SJCRH30 (cell line): ENCODE measurements at regions not wholly inside any gene's neighbourhood (a gene's known extent, or its start where the extent isn't known, plus 50 kb on each side); places are given as distances from the start of the nearest gene placed in this dataset.
"Not testable (repeated sequence)": the region's sequence is repeated elsewhere in the genome, so short reads cannot be mapped to it uniquely, and the experiment has no call there.

Experiments used
- DNase-seq, 2 experiments: peaks; one replicate each; pipeline ENCODE4 v3.0.0-alpha.2; 2015 to 2020
- H3K27ac ChIP-seq: fragments of 250-450 bp; sonication (Bioruptor Pico); 2 replicates; pipeline ENCODE4 v1.5.1; 2020; ENCODE audit warnings: mild to moderate bottlenecking, moderate library complexity
- H3K27me3 ChIP-seq: fragments of 250-450 bp; sonication (Bioruptor Pico); 2 replicates; pipeline ENCODE4 v1.5.1; 2020; ENCODE audit warnings: mild to moderate bottlenecking, moderate library complexity
- H3K36me3 ChIP-seq: fragments of 250-450 bp; sonication (Bioruptor Pico); 2 replicates; pipeline ENCODE4 v1.5.1; 2020; ENCODE audit warnings: mild to moderate bottlenecking, moderate library complexity
- H3K4me1 ChIP-seq: fragments of 250-450 bp; sonication (Bioruptor Pico); 2 replicates; pipeline ENCODE4 v1.5.1; 2020; ENCODE audit warnings: mild to moderate bottlenecking, moderate library complexity
- H3K4me3 ChIP-seq: fragments of 250-450 bp; sonication (Bioruptor Pico); 2 replicates; pipeline ENCODE4 v1.5.1; 2020; ENCODE audit warnings: mild to moderate bottlenecking, moderate library complexity
- H3K9me3 ChIP-seq: fragments of 250-450 bp; sonication (Bioruptor Pico); replicated peaks from 2 replicates; pipeline ENCODE4 v1.5.1; 2020; ENCODE audit warnings: mild to moderate bottlenecking, moderate library complexity

GRCh38 chr22:22193923-22194322, 50.7 kb upstream of the VPREB1 start:
- no peaks in the 10 kb centered on the region for H3K36me3 ChIP-seq
- H3K4me3 ChIP-seq, result no peak overlapping the region
- H3K4me1 ChIP-seq, result no peaks in the 10 kb centered on the region
- H3K9me3 ChIP-seq, result 0 out of 2 replicates have a peak, but pooled peaks cover 3% of the 10 kb centered on the region
- no peaks in the 10 kb centered on the region; the same call in 1 of the 2 replicates for H3K27me3 ChIP-seq
- DNase-seq, result no peak
- no peak overlapping the region for H3K27ac ChIP-seq

GRCh38 chr22:22193462-22193861, 51.1 kb upstream of the VPREB1 start:
- H3K4me1 ChIP-seq, H3K4me3 ChIP-seq, H3K27ac ChIP-seq, H3K9me3 ChIP-seq, H3K27me3 ChIP-seq, H3K36me3 ChIP-seq, DNase-seq: not testable (repeated sequence)

GRCh38 chr22:22193006-22193405, 51.6 kb upstream of the VPREB1 start:
- not testable (repeated sequence) for H3K27ac ChIP-seq, DNase-seq, H3K9me3 ChIP-seq, H3K36me3 ChIP-seq, H3K4me3 ChIP-seq, H3K27me3 ChIP-seq, H3K4me1 ChIP-seq

DNA sequence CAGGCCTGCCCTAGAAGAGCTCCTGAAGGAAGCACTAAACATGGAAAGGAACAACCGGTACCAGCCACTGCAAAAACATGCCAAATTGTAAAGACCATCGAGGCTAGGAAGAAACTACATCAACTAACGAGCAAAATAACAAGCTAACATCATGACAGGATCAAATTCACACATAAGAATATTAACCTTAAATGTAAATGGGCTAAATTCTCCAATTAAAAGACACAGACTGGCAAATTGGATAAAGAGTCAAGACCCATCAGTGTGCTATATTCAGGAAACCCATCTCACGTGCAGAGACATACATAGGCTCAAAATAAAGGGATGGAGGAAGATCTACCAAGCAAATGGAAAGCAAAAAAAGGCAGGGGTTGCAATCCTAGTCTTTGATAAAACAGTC, 54.8 kb upstream of the VPREB1 start:
- H3K9me3 ChIP-seq, H3K4me3 ChIP-seq, H3K27me3 ChIP-seq, H3K27ac ChIP-seq, H3K4me1 ChIP-seq, DNase-seq, H3K36me3 ChIP-seq: not testable (repeated sequence)

DNA sequence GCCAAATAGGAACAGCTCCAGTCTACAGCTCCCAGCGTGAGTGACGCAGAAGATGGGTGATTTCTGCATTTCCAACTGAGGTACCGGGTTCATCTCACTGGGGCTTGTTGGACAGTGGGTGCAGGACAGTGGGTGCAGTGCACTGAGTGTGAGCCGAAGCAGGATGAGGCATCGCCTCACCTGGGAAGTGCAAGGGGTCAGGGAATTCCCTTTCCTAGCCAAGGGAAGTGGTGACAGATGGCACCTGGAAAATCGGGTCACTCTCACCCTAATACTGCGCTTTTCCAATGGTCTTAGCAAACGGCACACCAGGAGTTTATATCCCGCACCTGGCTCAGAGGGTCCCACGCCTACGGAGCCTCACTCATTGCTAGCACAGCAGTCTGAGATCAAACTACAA, 56.7 kb upstream of the VPREB1 start:
- not testable (repeated sequence) for DNase-seq, H3K9me3 ChIP-seq, H3K36me3 ChIP-seq, H3K27ac ChIP-seq, H3K4me1 ChIP-seq, H3K4me3 ChIP-seq
- H3K27me3 ChIP-seq, result peaks cover 20% of the 10 kb centered on the region

GRCh38 chr22:22187299-22187698, 57.3 kb upstream of the VPREB1 start:
- Histone ChIP-seq H3K9me3 (no peaks in the 10 kb centered on the region), H3K27ac (no peak overlapping the region), H3K4me1 (no peaks in the 10 kb centered on the region), H3K36me3 (no peaks in the 10 kb centered on the region), H3K4me3 (no peak overlapping the region), H3K27me3 (peaks cover 25% of the 10 kb centered on the region)
- no peak for DNase-seq

- H3K27me3 ChIP-seq, result peaks cover 26% of the 10 kb centered on the region
- no peaks in the 10 kb centered on the region for H3K9me3 ChIP-seq
- no peak for DNase-seq
- H3K36me3 ChIP-seq, result no peaks in the 10 kb centered on the region
- no peak overlapping the region for H3K27ac ChIP-seq
- no peaks in the 10 kb centered on the region for H3K4me1 ChIP-seq
- H3K4me3 ChIP-seq, result no peak overlapping the region
Observed at GRCh38 chr22:22185844-22186499, 58.6 kb upstream of the VPREB1 start.

DNA sequence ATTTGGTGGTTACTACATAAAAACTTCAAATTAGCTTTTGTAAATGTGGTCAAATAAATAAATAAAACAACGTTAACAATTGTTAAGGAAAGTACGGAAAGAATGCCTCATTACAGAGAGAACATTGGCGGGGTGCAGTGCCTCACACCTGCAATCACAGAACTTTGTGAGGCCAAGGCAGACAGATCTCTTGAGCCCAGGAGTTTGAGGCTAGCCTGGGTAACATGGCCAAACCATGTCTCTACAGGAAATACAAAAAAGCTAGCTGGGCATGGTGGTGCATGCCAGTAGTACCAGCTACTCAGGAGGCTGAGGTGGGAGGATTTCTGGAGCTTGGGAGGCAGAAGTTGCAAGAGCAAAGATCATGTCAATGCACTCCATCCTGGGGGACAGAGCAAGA, 59.4 kb upstream of the VPREB1 start:
- Histone ChIP-seq H3K27ac (no peak overlapping the region), H3K27me3 (peaks cover 26% of the 10 kb centered on the region), H3K9me3 (no peaks in the 10 kb centered on the region), H3K4me3 (no peak overlapping the region), H3K36me3 (no peaks in the 10 kb centered on the region), H3K4me1 (no peaks in the 10 kb centered on the region)
- DNase-seq, result no peak

GRCh38 chr22:22184277-22184807, 60.2 kb upstream of the VPREB1 start:
- Histone ChIP-seq H3K4me3 (no peak overlapping the region), H3K4me1 (no peaks in the 10 kb centered on the region), H3K27ac (no peak overlapping the region), H3K27me3 (peaks cover 26% of the 10 kb centered on the region), H3K9me3 (no peaks in the 10 kb centered on the region), H3K36me3 (no peaks in the 10 kb centered on the region)
- no peak for DNase-seq

GRCh38 chr22:22182990-22183264, 61.7 kb upstream of the VPREB1 start:
- H3K4me1 ChIP-seq, result no peaks in the 10 kb centered on the region
- peaks cover 26% of the 10 kb centered on the region for H3K27me3 ChIP-seq
- H3K36me3 ChIP-seq, result no peaks in the 10 kb centered on the region
- no peak overlapping the region for H3K4me3 ChIP-seq
- no peak overlapping the region for H3K27ac ChIP-seq
- no peaks in the 10 kb centered on the region for H3K9me3 ChIP-seq
- no peak for DNase-seq

GRCh38 chr22:22182218-22182989, 62.2 kb upstream of the VPREB1 start:
- no peaks in the 10 kb centered on the region for H3K36me3 ChIP-seq
- no peak overlapping the region for H3K27ac ChIP-seq
- H3K9me3 ChIP-seq, result no peaks in the 10 kb centered on the region
- H3K27me3 ChIP-seq, result peaks cover 26% of the 10 kb centered on the region
- H3K4me3 ChIP-seq, result no peak overlapping the region
- no peak for DNase-seq
- H3K4me1 ChIP-seq, result no peaks in the 10 kb centered on the region

- no peak for DNase-seq
- Histone ChIP-seq H3K36me3 (no peaks in the 10 kb centered on the region), H3K9me3 (no peaks in the 10 kb centered on the region), H3K4me1 (no peaks in the 10 kb centered on the region), H3K27ac (no peak overlapping the region), H3K27me3 (peaks cover 21% of the 10 kb centered on the region), H3K4me3 (no peak overlapping the region)
Observed at GRCh38 chr22:22181341-22181850, 63.2 kb upstream of the VPREB1 start.

DNA sequence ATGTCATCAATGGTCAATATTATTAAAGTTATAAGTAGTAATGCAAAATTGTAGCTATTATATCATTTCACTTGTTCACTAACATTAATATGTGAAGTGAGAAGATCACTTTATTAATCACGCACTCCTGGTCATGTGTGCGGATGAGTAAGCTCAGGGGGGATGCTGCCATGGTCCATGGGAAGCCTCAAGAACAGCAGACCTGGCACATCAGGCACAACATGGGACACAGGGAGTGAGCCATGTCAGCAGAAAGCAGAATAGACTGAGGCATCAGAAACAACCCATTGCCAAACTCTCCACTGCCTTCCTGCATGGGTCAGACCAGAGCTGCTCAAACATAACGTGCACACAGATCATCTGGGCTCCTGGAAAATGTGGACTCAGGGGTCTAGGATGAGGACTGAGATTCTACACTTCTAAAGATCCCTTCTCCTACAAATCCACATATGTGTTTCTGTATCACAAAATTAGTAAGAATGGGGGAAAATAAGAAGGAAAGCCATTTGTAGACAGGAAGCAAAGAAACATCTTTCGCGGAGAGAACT, 63.8 kb upstream of the VPREB1 start:
- Histone ChIP-seq H3K4me3 (no peak overlapping the region), H3K27me3 (peaks cover 21% of the 10 kb centered on the region), H3K9me3 (no peaks in the 10 kb centered on the region), H3K27ac (no peak overlapping the region), H3K4me1 (no peaks in the 10 kb centered on the region), H3K36me3 (no peaks in the 10 kb centered on the region)
- DNase-seq, result no peak

GRCh38 chr22:22179858-22180257, 64.7 kb upstream of the VPREB1 start:
- no peak for DNase-seq

GRCh38 chr22:22178992-22179391, 65.6 kb upstream of the VPREB1 start:
- H3K36me3 ChIP-seq, result no peaks in the 10 kb centered on the region
- no peaks in the 10 kb centered on the region for H3K4me1 ChIP-seq
- DNase-seq, result no peak
- H3K9me3 ChIP-seq, result no peaks in the 10 kb centered on the region
- peaks cover 14% of the 10 kb centered on the region for H3K27me3 ChIP-seq
- no peak overlapping the region for H3K4me3 ChIP-seq
- H3K27ac ChIP-seq, result no peak overlapping the region

More at GRCh38 chr22:22179858-22180257, 64.7 kb upstream of the VPREB1 start:
- no peaks in the 10 kb centered on the region for H3K36me3 ChIP-seq
- H3K4me1 ChIP-seq, result no peaks in the 10 kb centered on the region
- no peaks in the 10 kb centered on the region for H3K9me3 ChIP-seq
- no peak overlapping the region for H3K27ac ChIP-seq
- no peak overlapping the region for H3K4me3 ChIP-seq
- H3K27me3 ChIP-seq, result peaks cover 21% of the 10 kb centered on the region
